HG03571 (cell line): ENCODE measurements at regions not wholly inside any gene's neighbourhood (a gene's known extent, or its start where the extent isn't known, plus 50 kb on each side); places are given as distances from the start of the nearest gene placed in this dataset.

Source experiments
- ATAC-seq: cut with Tn5 transposase; IDR thresholded peaks from one replicate; pipeline ENCODE4 v1.9.1; 2021; ENCODE audit not compliant: unreplicated experiment

DNA sequence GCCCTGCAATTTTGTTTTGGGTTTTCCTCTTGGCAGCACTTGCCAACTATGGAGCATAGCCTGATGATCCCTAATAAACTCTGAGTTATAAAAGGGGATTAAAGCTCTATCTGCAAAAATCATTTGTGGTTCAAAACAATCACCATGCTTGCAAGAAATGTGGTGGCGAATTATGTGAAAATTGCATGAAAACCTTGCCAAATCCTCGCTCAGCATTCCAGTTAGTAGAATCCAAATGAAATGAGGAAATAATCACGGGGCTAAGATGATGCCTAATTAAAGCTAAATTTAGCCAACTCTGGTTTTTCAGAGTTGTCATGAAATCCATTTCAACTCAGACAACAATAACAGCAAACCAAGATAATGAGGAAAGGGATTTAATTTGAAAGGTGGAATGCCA, 73.0 kb upstream of the PROK2 start:
- no peak for ATAC-seq

DNA sequence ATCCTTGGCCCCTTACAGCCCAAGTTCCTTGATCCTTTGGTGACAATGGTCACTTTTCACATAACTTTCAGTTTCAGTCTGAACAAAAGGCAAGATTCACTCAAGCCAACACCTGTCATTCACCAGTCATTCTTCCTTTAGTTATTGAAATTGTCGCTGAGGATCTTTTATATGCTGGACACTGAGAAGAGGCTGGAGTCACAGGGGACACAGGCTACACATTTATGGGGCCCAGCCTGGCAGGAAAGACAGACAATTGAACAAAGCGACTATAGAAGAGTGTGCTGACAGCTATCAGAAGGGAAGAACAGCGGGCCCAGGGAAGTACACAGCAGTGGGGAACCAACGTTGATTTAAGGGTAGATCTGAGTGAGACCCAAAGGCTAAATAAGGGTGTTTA, 69.8 kb upstream of the PROK2 start:
- ATAC-seq, result no peak

DNA sequence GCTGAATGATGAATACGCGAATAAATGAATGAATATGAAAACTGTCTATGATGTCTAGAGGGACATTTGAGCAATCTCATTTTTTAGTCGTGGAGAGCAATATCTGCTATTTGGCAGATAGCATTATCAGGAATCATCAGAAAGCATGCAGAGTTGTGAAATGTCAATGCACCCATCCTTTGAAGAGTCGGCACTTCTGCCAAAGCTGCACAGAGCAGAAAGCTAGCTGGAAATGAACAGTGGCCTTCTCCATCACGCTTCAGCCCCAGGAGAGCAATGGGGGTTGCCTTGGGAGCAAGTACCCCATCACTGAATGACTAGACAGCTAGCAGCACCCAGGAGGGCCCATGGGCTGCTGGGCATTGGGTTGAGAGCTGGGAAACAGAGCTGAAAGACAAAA, 69.1 kb upstream of the PROK2 start:
- ATAC-seq, result no peak

DNA sequence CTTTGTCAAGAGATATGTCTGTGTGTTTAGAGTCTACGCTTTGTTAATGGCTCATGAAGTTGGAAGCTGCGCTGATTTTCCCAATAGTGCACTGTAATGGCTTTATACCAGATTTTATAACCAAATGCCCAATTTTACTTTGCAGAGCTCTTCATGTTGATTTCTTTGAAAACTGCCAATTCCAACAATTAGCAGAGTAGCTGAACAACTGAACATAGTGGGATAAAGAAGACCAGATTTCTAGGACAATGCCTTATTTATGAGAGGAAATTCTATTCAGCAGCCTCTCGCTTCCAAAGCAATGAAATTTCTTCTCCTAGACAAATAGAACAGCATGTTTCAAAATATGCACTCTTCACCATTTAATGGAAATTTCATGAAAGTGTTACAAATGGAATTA, 66.9 kb upstream of the PROK2 start:
- ATAC-seq, result no peak

DNA sequence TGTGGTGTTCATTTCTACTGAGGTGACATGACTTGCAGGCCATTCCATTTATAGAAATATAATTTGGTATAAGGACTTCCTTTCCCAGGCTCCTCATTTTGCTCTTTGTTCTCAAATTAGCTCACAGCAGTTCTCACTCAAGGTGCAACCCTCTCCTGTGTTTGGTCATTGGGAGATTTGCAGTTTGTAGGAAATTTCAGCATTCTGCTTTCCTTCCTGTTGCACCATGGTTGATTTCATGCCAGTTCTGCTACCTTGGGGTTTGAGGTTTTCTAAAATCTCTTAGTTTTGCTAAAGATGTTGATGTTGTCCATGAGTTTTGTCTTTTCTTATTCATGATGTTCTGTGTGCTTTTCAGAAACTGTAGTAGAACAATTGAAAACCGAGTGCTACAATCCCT, 65.7 kb upstream of the PROK2 start:
- no peak for ATAC-seq

DNA sequence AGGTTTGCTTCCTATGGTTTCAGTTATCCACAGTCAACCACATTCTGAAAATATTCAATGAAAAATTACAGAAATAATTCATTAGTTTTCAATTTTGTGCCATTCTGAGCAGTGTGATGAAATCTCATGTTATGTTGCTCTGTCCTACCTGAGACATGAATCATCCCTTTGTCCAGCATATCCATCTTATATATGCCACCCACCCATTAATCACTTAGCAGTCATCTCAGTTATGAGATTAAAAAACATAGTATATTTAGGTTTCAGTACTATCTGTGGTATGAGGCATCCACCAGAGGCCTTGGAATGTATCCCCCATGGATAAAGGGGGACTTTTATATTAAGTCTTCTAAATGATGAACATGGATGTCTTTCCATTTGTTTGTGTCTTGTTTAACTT, 64.7 kb upstream of the PROK2 start:
- ATAC-seq, result no peak

DNA sequence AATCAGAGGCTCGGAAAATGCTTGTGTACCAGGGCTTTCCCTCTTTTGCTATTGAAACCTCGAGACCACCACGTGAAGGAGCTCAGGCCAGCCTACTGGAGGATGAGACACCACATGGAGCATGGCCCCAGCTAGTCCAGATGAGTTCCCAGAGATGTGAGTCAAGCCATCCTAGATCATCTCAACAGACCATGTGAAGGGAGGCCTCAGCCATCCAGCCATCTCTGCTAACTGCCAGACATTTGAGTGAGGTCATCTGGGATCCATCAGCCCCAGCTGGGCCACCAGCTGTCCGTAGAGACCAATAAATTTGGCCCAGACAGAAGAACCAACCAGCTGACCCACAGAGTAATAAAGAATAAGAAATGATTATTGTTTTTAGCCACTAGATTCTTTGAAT, 62.8 kb upstream of the PROK2 start:
- ATAC-seq, result no peak

DNA sequence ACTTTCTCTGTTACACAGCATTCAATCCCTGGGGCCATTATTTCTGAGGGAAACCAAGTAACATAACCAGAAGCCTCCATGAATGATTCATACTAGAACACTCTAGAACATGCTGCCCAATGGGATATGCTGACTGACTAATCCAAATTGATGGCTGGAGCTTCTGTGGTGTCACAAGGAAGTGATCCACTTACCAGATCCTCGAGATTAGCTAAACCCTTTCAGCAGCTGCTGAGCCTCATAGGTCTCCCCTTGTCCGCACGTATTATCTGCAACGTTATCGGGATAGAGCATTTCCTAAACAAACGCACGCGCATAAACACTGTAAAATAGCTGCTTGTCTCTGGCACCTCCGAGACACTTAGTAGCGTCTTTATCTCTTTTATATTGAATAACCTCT, 61.2 kb upstream of the PROK2 start:
- no peak for ATAC-seq

DNA sequence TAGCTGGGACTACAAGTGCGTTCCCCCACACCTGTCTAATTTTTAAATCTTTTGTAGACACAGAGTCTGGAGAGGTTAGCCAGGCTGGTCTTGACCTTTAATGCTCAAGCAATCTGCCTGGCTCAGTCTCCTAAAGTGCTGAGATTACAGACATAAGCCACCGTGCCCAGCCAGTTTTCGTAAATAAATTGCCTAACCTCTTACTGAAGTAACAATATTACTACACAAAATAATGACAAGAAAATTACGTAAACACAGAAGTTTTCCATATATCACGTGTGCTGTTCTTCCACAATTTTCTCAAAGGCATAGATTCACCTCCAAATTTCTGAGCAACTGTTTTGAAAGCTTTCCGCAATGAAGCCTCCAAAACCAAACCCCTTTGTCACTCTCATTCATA, 58.1 kb upstream of the PROK2 start:
- no peak for ATAC-seq

DNA sequence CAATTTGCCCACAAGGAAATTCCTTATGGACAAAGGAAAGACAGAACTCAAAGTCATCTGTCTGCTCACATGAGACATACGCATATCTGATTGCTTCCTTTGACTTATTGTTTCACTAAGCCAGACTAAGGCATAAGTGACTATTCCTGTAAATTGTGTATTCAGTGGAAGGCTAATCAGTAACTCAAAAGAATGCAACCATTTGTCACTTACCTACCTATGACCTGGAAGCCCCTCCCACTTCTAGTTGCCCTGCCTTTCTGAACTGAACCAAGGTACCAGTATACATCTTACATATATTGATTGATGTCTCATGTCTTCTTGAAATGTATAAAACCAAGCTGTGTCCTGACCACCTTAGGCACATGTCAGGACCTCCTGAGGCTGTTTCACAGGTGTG, 53.5 kb upstream of the PROK2 start:
- no peak for ATAC-seq
